CD4-positive, alpha-beta T cell (primary cell): ENCODE measurements at regions not wholly inside any gene's neighbourhood (a gene's known extent, or its start where the extent isn't known, plus 50 kb on each side); places are given as distances from the start of the nearest gene placed in this dataset.

Source experiments
- ATAC-seq: fragments of 200-7000 bp; cut with Tn5 transposase; one replicate; pipeline ENCODE4 v1.10.0; 2022; ENCODE audit warnings: mild to moderate bottlenecking; ENCODE audit not compliant: poor library complexity
- CTCF ChIA-PET: fragments of 350-600 bp; sonication (Branson Sonifier 250); formaldehyde crosslinking; loops from one replicate; lab custom pipeline; 2021; ENCODE audit warnings: antibody characterized with exemption, inconsistent platforms; lab: Charles Lee
- POLR2A ChIA-PET: fragments of 350-600 bp; sonication (Branson Sonifier 250); formaldehyde crosslinking; loops from one replicate; lab custom pipeline; 2021; ENCODE audit warnings: antibody characterized with exemption, inconsistent platforms; lab: Charles Lee
- DNase-seq, 14 experiments: peaks; one replicate each; pipeline ENCODE4 v3.0.0-alpha.2; 2013 to 2020; ENCODE audit warnings: mixed read lengths in 2 of 14
- H3K27ac ChIP-seq, 2 donors: one replicate each; pipeline versions ENCODE4 v1.5.1 to v1.7.0; 2013; ENCODE audit warnings: low read length in 2 of 2, low read depth in 1 of 2, mild to moderate bottlenecking in 1 of 2
- H3K27me3 ChIP-seq, 2 experiments: 1 replicate in 1 of 2; 2 replicates in 1 of 2; pipeline versions ENCODE4 v1.6.1 to v1.7.0; 2013; ENCODE audit warnings: low read length in 2 of 2, control low read depth in 1 of 2, mild to moderate bottlenecking in 1 of 2, moderate library complexity in 1 of 2; ENCODE audit not compliant: insufficient read depth in 2 of 2, control insufficient read depth in 1 of 2
- H3K36me3 ChIP-seq: one replicate; pipeline ENCODE4 v1.6.1; 2013; ENCODE audit warnings: low read length, control low read depth; ENCODE audit not compliant: insufficient read depth
- H3K4me1 ChIP-seq: one replicate; pipeline ENCODE4 v1.6.1; 2013; ENCODE audit warnings: low read length, control low read depth; ENCODE audit not compliant: insufficient read depth
- H3K4me3 ChIP-seq: one replicate; pipeline ENCODE4 v1.5.1; 2013; ENCODE audit warnings: mild to moderate bottlenecking, low read length, moderate library complexity
- H3K9me3 ChIP-seq, 2 experiments: 1 replicate in 1 of 2; 2 replicates in 1 of 2; pipeline versions ENCODE4 v1.6.1 to v1.7.0; 2013; ENCODE audit warnings: low read length in 2 of 2, mild to moderate bottlenecking in 2 of 2, control low read depth in 1 of 2, moderate library complexity in 1 of 2; ENCODE audit not compliant: control insufficient read depth in 1 of 2, insufficient read depth in 1 of 2
- H3K27ac Mint-ChIP-seq: one replicate; pipeline ENCODE4 v1.8.0; 2020; ENCODE audit warnings: mixed read lengths
- H3K27me3 Mint-ChIP-seq: one replicate; pipeline ENCODE4 v1.8.0; 2021; ENCODE audit warnings: mixed read lengths
- H3K36me3 Mint-ChIP-seq: one replicate; pipeline ENCODE4 v1.8.0; 2021; ENCODE audit warnings: low read depth, mixed read lengths
- H3K4me1 Mint-ChIP-seq: one replicate; pipeline ENCODE4 v1.8.0; 2021; ENCODE audit warnings: low read depth, mixed read lengths
- H3K4me3 Mint-ChIP-seq: one replicate; pipeline ENCODE4 v1.8.0; 2020; ENCODE audit warnings: mild to moderate bottlenecking, mixed read lengths
- H3K9me3 Mint-ChIP-seq: one replicate; pipeline ENCODE4 v1.8.0; 2020; ENCODE audit warnings: mixed read lengths
- CTCF ChIP-seq: fragments of 200-600 bp; IDR thresholded peaks from one replicate; pipeline ENCODE4 v1.8.0; 2022; ENCODE audit warnings: antibody characterized with exemption, mild to moderate bottlenecking
- intact Hi-C, 2 experiments: fragments of 100-400 bp; cut with DNase I in 1 of 2; cut with micrococcal nuclease in 1 of 2; formaldehyde crosslinking; loops; one replicate each; pipeline versions ENCODE4 v1.15.1 to v1.9.0; 2023 to 2025; cut with DNase I, micrococcal nuclease

DNA sequence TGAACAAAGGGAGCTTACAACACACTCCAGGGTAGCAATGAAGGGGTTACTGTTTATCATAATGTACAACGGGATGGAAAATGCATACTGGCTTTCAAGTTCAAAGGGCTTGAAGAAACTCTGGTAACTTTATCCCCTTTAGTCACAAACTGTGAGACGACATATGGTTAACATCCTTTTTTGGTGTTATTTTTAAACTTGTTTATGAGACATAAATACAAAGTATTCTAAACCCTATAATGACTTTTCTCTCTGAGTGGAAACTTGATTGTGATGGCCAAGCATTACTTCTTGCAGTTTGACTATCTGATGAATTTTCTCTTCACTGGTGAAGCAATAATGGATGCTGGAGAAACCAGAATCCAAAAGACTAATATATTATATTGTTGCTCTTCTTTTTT is 62.0 kb upstream of the SEMA3A start:
- Histone ChIP-seq H3K9me3 (peaks cover 0 to 9% of the 10 kb centered on the region in 2 experiments), H3K4me3 (no peak overlapping the region), H3K4me1 (no peaks in the 10 kb centered on the region), H3K27me3 (no peaks in the 10 kb centered on the region), H3K36me3 (no peaks in the 10 kb centered on the region), H3K27ac (no peak overlapping the region)
- no peaks in the 10 kb centered on the region for H3K27me3 Mint-ChIP-seq
- POLR2A ChIA-PET, result no interaction called here
- H3K27ac Mint-ChIP-seq, result no peak overlapping the region
- DNase-seq (no peak), ATAC-seq (no peak)
- CTCF ChIA-PET, result no interaction called here
- H3K4me1 Mint-ChIP-seq, result no peaks in the 10 kb centered on the region
- no peaks in the 10 kb centered on the region for H3K36me3 Mint-ChIP-seq
- TF ChIP-seq CTCF, result no peak
- no peaks in the 10 kb centered on the region for H3K9me3 Mint-ChIP-seq
- intact Hi-C loops, result no loop called here
- no peak overlapping the region for H3K4me3 Mint-ChIP-seq

DNA sequence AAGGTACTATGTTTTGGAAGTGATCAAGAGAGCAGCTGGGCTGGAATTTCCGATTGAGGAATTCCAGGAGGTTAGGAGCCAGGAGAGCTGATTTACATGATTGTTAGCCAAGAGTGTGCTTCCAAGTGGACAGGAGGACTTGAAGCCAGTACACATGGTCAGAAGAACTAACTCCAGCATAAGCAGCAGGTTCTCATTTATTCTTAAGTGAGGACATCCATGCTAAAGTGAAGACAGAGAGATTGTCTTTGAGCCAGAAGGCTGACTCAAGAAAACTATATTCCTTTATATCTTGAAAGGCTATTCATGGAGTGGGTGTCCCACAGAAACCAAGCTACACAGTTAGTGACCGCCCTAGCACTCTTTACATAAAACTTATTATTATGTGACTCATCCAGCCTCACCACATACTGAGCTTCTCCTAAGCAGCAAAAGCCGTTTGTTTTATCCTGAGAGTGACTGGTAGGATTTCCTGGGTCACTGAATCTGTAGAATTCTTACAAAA is 56.7 kb upstream of the SEMA3A start:
- Histone ChIP-seq H3K4me3 (no peak overlapping the region), H3K9me3 (no peaks in the 10 kb centered on the region), H3K27me3 (no peaks in the 10 kb centered on the region), H3K36me3 (no peaks in the 10 kb centered on the region), H3K27ac (no peak overlapping the region), H3K4me1 (no peaks in the 10 kb centered on the region)
- ChIA-PET CTCF (no interaction called here), POLR2A (no interaction called here)
- Mint-ChIP-seq H3K4me3 (no peak overlapping the region), H3K4me1 (no peaks in the 10 kb centered on the region), H3K27me3 (no peaks in the 10 kb centered on the region), H3K27ac (no peak overlapping the region), H3K36me3 (no peaks in the 10 kb centered on the region), H3K9me3 (no peaks in the 10 kb centered on the region)
- no peak for DNase-seq
- intact Hi-C loops, result no loop called here
- no peak for TF ChIP-seq CTCF
- no peak for ATAC-seq

- no peak for ATAC-seq
- no peaks in the 10 kb centered on the region for H3K36me3 ChIP-seq
- peaks cover under 1% of the 10 kb centered on the region for H3K9me3 Mint-ChIP-seq
- H3K4me3 Mint-ChIP-seq, result no peak overlapping the region
- TF ChIP-seq CTCF, result no peak
- H3K9me3 ChIP-seq, result peaks cover 0 to 5% of the 10 kb centered on the region in 2 experiments
- no peaks in the 10 kb centered on the region for H3K4me1 ChIP-seq
- H3K27me3 Mint-ChIP-seq, result no peaks in the 10 kb centered on the region
- ChIA-PET POLR2A (no interaction called here), CTCF (no interaction called here)
- H3K27ac ChIP-seq, result no peak overlapping the region
- H3K4me1 Mint-ChIP-seq, result no peaks in the 10 kb centered on the region
- intact Hi-C loops, result no loop called here
- H3K27ac Mint-ChIP-seq, result no peak overlapping the region
- no peaks in the 10 kb centered on the region for H3K36me3 Mint-ChIP-seq
- H3K27me3 ChIP-seq, result no peaks in the 10 kb centered on the region
- no peak overlapping the region for H3K4me3 ChIP-seq
- DNase-seq, result no peak
Measured at GRCh38 chr7:84250452-84250851, 55.9 kb upstream of the SEMA3A start.
